Spleen (tissue), 11 donors: ENCODE measurements at regions not wholly inside any gene's neighbourhood (a gene's known extent, or its start where the extent isn't known, plus 50 kb on each side); places are given as distances from the start of the nearest gene placed in this dataset.

ENCODE experiments used
- DNase-seq: peaks from one replicate; pipeline ENCODE4 v3.0.0-alpha.2; 2020
- H3K27ac ChIP-seq, 8 donors: fragments of 200-600 bp; sonication (generic) in 7 of 8; 1 replicate in 4 of 8; 2 replicates in 4 of 8; pipeline versions ENCODE4 v1.5.0 to v1.8.0; 2016 to 2021; ENCODE audit warnings: inconsistent platforms in 4 of 8, mild to moderate bottlenecking in 4 of 8, moderate library complexity in 1 of 8
- H3K27me3 ChIP-seq, 7 donors: fragments of 200-600 bp; sonication (generic) in 6 of 7; replicated peaks in 1 of 7; 1 replicate in 4 of 7; 2 replicates in 3 of 7; pipeline versions ENCODE4 v1.5.0 to v1.8.0; 2016 to 2021; ENCODE audit warnings: inconsistent platforms in 3 of 7, mild to moderate bottlenecking in 1 of 7
- H3K36me3 ChIP-seq, 6 donors: fragments of 200-600 bp; sonication (generic) in 5 of 6; 1 replicate in 4 of 6; 2 replicates in 2 of 6; pipeline versions ENCODE4 v1.5.0 to v1.8.0; 2016 to 2021; ENCODE audit warnings: inconsistent platforms in 2 of 6
- H3K4me1 ChIP-seq, 6 donors: fragments of 200-600 bp; sonication (generic) in 5 of 6; 1 replicate in 3 of 6; 2 replicates in 3 of 6; pipeline versions ENCODE4 v1.5.0 to v1.8.0; 2016 to 2021; ENCODE audit warnings: inconsistent platforms in 3 of 6
- H3K4me3 ChIP-seq, 8 donors: fragments of 200-600 bp; sonication (generic) in 7 of 8; 1 replicate in 4 of 8; 2 replicates in 4 of 8; pipeline versions ENCODE4 v1.5.0 to v1.8.0; 2016 to 2021; ENCODE audit warnings: inconsistent platforms in 4 of 8, mild to moderate bottlenecking in 4 of 8, moderate library complexity in 2 of 8
- H3K9me3 ChIP-seq, 8 donors: fragments of 200-600 bp; sonication (generic) in 7 of 8; 1 replicate in 4 of 8; 2 replicates in 4 of 8; pipeline versions ENCODE4 v1.5.0 to v1.8.0; 2016 to 2021; ENCODE audit warnings: inconsistent platforms in 4 of 8
- CTCF ChIP-seq, 11 experiments: fragments of 200-600 bp in 7 of 11; fragments of 450-650 bp in 4 of 11; sonication (generic) in 4 of 11; IDR thresholded peaks in 8 of 11; conservative IDR thresholded peaks in 3 of 11; 1 replicate in 7 of 11; 2 replicates in 4 of 11; pipeline versions ENCODE4 v1.4.0 to v1.8.0; 2016 to 2021; ENCODE audit warnings: antibody characterized with exemption in 11 of 11, inconsistent platforms in 4 of 11, mild to moderate bottlenecking in 1 of 11
- POLR2A ChIP-seq, 3 donors: fragments of 450-650 bp; IDR thresholded peaks; one replicate each; pipeline ENCODE4 v1.5.1; 2017; ENCODE audit warnings: antibody characterized with exemption in 3 of 3, mild to moderate bottlenecking in 1 of 3
- POLR2AphosphoS5 ChIP-seq, 3 donors: sonication (generic); formaldehyde crosslinking; IDR thresholded peaks; one replicate each; pipeline ENCODE4 v1.5.1; 2017; ENCODE audit warnings: antibody characterized with exemption in 3 of 3
- WGBS, 5 donors: extraction: QIAGEN DNeasy Blood & Tissue Kit in 3 of 5; methylation state at CpG; one replicate each; pipeline versions ENCODE4 v1.1.5 to v1.1.7; 2013 to 2018; 5-methylcytosine and 5-hydroxymethylcytosine counted together
- intact Hi-C: fragments of 100-400 bp; cut with DNase I; formaldehyde crosslinking; loops from one replicate; pipeline ENCODE4 v1.15.0; 2023; ENCODE audit warnings: low total_unique reads
- donor health status: healthy with polysubstance abuse.
- donor health status: DM: no; HTN: no; CAD: no; lungs with moderate emphysema.
- donor health status: DM: no; HTN: no; CAD: no.
- donor health status: Bipolar disorder and iron deficiency.
- donor health status: healthy.
- donor health status: DM: no; HTN: no; CAD: no.
- donor health status: DM: yes; HTN: yes; CAD: no.

GRCh38 chr14:104359969-104360442, 219.6 kb upstream of the C14orf180 start:
- Histone ChIP-seq H3K36me3 (no peaks in the 10 kb centered on the region), H3K9me3 (no peaks in the 10 kb centered on the region), H3K27me3 (peaks cover 0 to 19% (median 0%) of the 10 kb centered on the region in 7 donors), H3K4me1 (peaks cover 0 to 20% (median 5%) of the 10 kb centered on the region in 6 donors), H3K27ac (no peak overlapping the region), H3K4me3 (no peak overlapping the region)
- 84 to 90% (median 89%) methylated on average over 3 to 7 of the region's 7 CpGs for WGBS, 5 donors
- intact Hi-C loops = no loop called here
- TF ChIP-seq POLR2A (IDR thresholded peaks at IDR 0.05) (no peak), POLR2AphosphoS5 (IDR thresholded peaks at IDR 0.05) (no peak), CTCF (IDR thresholded peaks at IDR 0.05 in 8 of 11, conservative IDR thresholded peaks at IDR 0.05 in 3 of 11) (no peak)
- DNase-seq = peak; percentile 70

- no peak for DNase-seq
- H3K27ac ChIP-seq = no peak overlapping the region
- intact Hi-C loops = no loop called here
- no peaks in the 10 kb centered on the region for H3K36me3 ChIP-seq
- H3K4me1 ChIP-seq = peaks cover 0 to 15% (median 2%) of the 10 kb centered on the region in 6 donors
- H3K4me3 ChIP-seq = no peak overlapping the region
- 76 to 85% (median 80%) methylated on average over 7 to 8 of the region's 8 CpGs for WGBS, 5 donors
- TF ChIP-seq POLR2A (IDR thresholded peaks at IDR 0.05) (no peak), POLR2AphosphoS5 (IDR thresholded peaks at IDR 0.05) (no peak), CTCF (IDR thresholded peaks at IDR 0.05 in 8 of 11, conservative IDR thresholded peaks at IDR 0.05 in 3 of 11) (no peak)
- H3K27me3 ChIP-seq = peaks cover 0 to 14% (median 0%) of the 10 kb centered on the region in 7 donors
- no peaks in the 10 kb centered on the region for H3K9me3 ChIP-seq
Measured at GRCh38 chr14:104360501-104360900, 219.1 kb upstream of the C14orf180 start.

GRCh38 chr14:104361101-104361591, 218.4 kb upstream of the C14orf180 start:
- peaks cover 0 to 14% (median 0%) of the 10 kb centered on the region in 7 donors for H3K27me3 ChIP-seq
- H3K27ac ChIP-seq = no peak overlapping the region
- intact Hi-C loops = no loop called here
- H3K9me3 ChIP-seq = no peaks in the 10 kb centered on the region
- peaks cover 0 to 10% (median 0%) of the 10 kb centered on the region in 6 donors for H3K4me1 ChIP-seq
- H3K4me3 ChIP-seq = no peak overlapping the region
- no peaks in the 10 kb centered on the region for H3K36me3 ChIP-seq
- TF ChIP-seq POLR2A (IDR thresholded peaks at IDR 0.05) = no peak
- no peak for TF ChIP-seq POLR2AphosphoS5 (IDR thresholded peaks at IDR 0.05)
- TF ChIP-seq CTCF (IDR thresholded peaks at IDR 0.05 in 8 of 11, conservative IDR thresholded peaks at IDR 0.05 in 3 of 11) = no peak
- WGBS, 5 donors = 65 to 83% (median 68%) methylated on average over 12 to 14 of the region's 14 CpGs
- peak; percentile 65 for DNase-seq

GRCh38 chr14:104361921-104362681, 217.5 kb upstream of the C14orf180 start:
- TF ChIP-seq POLR2A (IDR thresholded peaks at IDR 0.05) = no peak
- DNase-seq = peak; percentile 69
- Histone ChIP-seq H3K4me1 (peaks cover 0 to under 1% (median 0%) of the 10 kb centered on the region in 6 donors), H3K4me3 (no peak overlapping the region), H3K9me3 (peaks cover 0 to 7% (median 0%) of the 10 kb centered on the region in 8 donors), H3K36me3 (no peaks in the 10 kb centered on the region), H3K27ac (no peak overlapping the region), H3K27me3 (peaks cover 0 to 14% (median 0%) of the 10 kb centered on the region in 7 donors)
- intact Hi-C loops = no loop called here
- WGBS, 5 donors = 80 to 92% (median 81%) methylated on average over 16 to 20 of the region's 20 CpGs
